Keratinocyte (primary cell): ENCODE measurements at regions not wholly inside any gene's neighbourhood (a gene's known extent, or its start where the extent isn't known, plus 50 kb on each side); places are given as distances from the start of the nearest gene placed in this dataset.

Experiments used
- EZH2 ChIP-seq: IDR thresholded peaks from one replicate; pipeline ENCODE4 v1.6.1; 2012; ENCODE audit warnings: inconsistent platforms, mild to moderate bottlenecking, low read length, moderate library complexity
- TF ChIP-seq, protein P1 (sequence below), 3 experiments: IDR thresholded peaks in 1 of 3; conservative IDR thresholded peaks in 1 of 3; optimal IDR thresholded peaks in 1 of 3; 2 replicates in 2 of 3; 3 replicates in 1 of 3; pipeline versions ENCODE3 to v1.5.1; 2011; ENCODE audit warnings: low read length in 3 of 3, mild to moderate bottlenecking in 3 of 3, moderate library complexity in 2 of 3, control low read depth in 1 of 3, inconsistent platforms in 1 of 3; ENCODE audit not compliant: insufficient read depth in 2 of 3; ENCODE audit errors: extremely low read depth in 1 of 3

DNA sequence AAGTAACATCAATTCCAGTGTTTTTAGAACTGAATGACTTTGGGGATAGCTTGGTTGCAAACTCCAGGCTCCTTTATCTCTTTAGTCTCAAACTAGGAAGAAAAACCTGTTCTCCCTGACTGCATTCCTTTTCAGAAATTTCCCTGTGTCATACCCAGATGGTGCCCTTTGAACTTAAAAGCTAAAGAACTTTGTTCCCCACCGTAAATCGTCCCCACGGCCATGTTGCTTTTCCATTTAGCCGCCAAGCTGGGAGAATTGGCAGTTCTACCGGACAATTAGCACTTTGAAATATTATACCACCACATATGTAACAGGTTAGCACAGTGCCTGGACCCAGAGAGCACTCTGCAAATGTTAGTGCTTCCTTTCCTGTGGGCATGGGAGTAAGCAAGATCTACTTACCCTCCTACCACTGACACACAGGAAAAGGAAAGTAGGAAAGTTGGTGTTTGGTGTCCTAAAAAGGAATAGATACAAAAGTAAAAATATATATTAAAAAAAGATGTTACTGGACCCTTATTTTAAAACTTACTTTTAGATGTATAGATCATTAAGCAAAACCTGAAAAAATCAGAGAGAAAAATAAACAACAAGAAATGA is 191.9 kb upstream of the MIR17HG start:
- TF ChIP-seq EZH2: no peak
- TF ChIP-seq, protein P1, sequence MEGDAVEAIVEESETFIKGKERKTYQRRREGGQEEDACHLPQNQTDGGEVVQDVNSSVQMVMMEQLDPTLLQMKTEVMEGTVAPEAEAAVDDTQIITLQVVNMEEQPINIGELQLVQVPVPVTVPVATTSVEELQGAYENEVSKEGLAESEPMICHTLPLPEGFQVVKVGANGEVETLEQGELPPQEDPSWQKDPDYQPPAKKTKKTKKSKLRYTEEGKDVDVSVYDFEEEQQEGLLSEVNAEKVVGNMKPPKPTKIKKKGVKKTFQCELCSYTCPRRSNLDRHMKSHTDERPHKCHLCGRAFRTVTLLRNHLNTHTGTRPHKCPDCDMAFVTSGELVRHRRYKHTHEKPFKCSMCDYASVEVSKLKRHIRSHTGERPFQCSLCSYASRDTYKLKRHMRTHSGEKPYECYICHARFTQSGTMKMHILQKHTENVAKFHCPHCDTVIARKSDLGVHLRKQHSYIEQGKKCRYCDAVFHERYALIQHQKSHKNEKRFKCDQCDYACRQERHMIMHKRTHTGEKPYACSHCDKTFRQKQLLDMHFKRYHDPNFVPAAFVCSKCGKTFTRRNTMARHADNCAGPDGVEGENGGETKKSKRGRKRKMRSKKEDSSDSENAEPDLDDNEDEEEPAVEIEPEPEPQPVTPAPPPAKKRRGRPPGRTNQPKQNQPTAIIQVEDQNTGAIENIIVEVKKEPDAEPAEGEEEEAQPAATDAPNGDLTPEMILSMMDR (optimal IDR thresholded peaks at IDR 0.05 in 1 of 3, IDR thresholded peaks at IDR 0.05 in 1 of 3, conservative IDR thresholded peaks at IDR 0.05 in 1 of 3; ENCODE audit: extremely low read depth in 1 of 3, insufficient read depth in 2 of 3, low read length in 3 of 3): no peak
